ENCODE measurements at regions not wholly inside any gene's neighbourhood (a gene's known extent, or its start where the extent isn't known, plus 50 kb on each side); places are given as distances from the start of the nearest gene placed in this dataset.

DNA sequence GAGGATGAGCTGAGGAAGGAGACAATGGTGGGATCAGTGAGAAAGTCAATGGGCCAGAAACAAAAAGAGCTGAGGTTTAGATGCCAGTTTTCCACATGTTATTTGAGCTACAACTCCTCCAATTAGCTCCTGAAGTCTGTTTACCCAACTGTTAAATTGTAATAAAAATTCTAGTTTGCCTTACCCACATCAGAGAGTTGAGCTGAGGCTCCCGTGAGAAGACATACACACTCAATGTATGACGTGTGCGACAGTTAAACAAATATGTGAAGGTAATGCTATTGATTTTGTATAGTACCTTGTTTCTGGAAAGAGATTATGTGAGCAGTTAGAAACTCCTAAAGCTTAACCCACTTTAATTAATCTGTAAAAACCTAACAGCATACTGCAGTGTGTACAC is 318.1 kb upstream of the GRM7 start:
- DNase-seq (ENCODE audit: low read depth, low spot score), result no peak
- in situ Hi-C loops (cut with HindIII; ENCODE audit: low pct_unique_long_range_greater_than_20kb, low sequenced_read_pairs), result no loop called here

DNA sequence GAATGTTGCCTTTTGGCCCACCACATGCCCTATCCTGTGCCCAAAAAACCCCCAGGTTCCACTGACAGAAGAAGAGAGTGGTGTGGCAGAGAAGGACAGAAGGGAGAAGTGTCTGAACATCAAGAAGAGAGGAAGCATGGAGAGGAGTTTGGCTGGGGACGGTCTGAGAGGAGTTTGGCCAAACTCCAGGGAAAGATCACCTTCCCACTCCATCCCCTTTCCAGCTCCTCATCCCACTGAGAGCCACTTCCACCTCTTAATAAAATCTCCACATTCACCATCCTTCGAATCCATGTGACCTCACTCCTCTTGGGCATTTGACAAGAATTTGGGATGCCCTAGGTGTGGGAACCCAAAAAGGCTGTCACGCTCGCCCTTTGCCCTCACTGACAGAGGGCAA is 311.6 kb upstream of the GRM7 start:
- in situ Hi-C loops (cut with HindIII; ENCODE audit: low pct_unique_long_range_greater_than_20kb, low sequenced_read_pairs), result no loop called here
- no peak for DNase-seq (ENCODE audit: low read depth, low spot score)

DNA sequence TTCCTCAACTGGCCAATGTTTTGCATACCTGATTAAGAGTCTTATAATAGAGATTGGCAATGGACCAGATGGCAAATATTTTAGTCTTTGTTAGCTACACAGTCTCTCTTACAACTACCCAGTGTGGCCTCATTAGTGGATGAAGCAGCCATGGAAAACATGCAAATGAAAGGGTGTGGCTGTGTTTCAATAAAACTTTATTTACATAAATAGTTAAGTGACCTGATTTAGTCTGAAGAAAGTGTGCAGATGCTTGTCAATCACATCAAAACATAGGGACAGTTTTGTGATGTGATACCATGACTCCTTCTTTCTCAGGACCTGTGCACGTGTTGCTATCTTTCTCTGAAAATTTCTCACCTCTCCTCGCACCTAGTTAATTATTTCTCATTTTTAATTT is 309.8 kb upstream of the GRM7 start:
- in situ Hi-C loops (cut with HindIII; ENCODE audit: low pct_unique_long_range_greater_than_20kb, low sequenced_read_pairs), result no loop called here

DNA sequence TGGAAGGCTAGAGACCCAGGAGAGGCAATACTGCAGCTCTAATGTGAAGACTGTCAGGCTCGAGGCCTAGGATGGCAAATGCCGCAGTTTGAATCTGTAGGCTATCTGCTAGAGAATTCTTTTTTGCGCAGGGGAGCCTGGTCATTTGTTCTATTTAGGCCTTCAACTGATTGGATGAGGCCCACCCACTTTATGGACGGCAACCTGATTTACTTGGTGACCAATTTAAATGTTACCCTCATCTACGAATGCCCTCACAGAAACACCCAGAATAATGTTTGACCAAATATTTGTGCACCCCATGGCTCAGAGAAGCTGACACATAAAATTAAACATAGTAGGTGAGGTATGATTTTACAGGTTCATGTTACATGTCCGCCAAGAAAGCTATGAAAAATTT is 300.7 kb upstream of the GRM7 start:
- in situ Hi-C loops (cut with HindIII; ENCODE audit: low pct_unique_long_range_greater_than_20kb, low sequenced_read_pairs), result no loop called here
- no peak for DNase-seq (ENCODE audit: low read depth, low spot score)

More for the DNA sequence above, 309.8 kb upstream of the GRM7 start:
- no peak for DNase-seq (ENCODE audit: low read depth, low spot score)

DNA sequence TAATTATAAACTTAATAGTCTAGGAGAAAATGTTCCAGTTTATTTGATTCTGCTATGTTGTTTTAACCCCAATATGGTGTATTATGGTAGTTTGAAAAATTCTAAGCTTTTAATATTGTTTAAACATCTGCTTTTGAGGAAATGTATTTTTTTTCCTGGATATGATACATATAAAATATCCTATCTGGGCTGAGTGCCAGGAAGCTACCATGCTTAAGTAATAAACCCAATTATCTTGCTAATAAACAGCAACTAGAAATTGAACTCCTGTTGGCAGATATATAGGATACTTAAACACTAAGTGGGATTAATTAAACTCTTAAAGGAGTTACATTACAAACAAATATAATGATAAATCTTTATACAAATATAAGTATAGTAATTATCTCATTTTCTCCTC is 293.7 kb upstream of the GRM7 start:
- no peak for DNase-seq (ENCODE audit: low read depth, low spot score)
- in situ Hi-C loops (cut with HindIII; ENCODE audit: low pct_unique_long_range_greater_than_20kb, low sequenced_read_pairs), result no loop called here

DNA sequence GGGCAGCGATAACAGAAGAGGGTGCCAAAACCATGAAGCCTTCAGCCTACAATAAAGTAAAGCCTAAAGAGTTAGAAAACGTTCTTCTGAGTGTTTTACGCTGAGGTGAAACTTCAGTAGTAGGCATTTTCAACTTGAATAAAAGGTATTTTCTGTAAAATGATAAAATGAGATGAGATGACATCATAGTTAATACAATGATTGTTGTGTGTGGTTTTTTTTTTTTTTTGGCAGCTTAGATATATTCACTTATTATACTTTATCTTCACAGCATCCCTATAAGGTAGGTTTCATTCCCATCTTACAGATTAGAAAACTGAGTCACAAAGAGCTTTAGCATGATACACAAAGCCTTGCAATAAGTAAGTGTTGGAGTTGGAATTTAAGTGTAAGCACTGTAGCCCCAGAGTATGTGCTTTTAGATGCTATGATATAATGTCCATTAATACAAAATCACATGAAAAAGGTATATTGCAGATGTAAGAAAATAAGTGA is 291.9 kb upstream of the GRM7 start:
- in situ Hi-C loops (cut with HindIII; ENCODE audit: low pct_unique_long_range_greater_than_20kb, low sequenced_read_pairs), result no loop called here
- DNase-seq (ENCODE audit: low read depth, low spot score), result no peak

DNA sequence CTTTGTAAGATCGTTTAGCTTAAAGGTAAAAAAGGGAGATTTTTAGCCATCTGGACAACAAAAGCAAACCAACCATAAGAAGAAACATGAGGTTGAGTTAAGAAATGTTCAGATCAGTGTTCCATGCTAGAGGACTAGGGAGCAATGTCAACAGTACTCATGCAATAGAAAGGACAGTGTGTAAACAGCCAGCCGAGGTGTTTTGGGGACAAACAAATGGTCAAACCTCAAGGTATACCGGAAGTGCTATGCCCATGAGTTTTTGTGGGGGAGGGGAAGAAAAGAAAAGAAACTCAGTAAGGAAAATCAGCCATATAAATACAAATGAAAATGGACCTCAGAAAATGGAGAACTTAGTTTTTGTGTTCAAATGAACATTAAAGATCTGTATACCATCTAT is 289.5 kb upstream of the GRM7 start:
- DNase-seq (ENCODE audit: low read depth, low spot score), result no peak
- in situ Hi-C loops (cut with HindIII; ENCODE audit: low pct_unique_long_range_greater_than_20kb, low sequenced_read_pairs), result no loop called here

DNA sequence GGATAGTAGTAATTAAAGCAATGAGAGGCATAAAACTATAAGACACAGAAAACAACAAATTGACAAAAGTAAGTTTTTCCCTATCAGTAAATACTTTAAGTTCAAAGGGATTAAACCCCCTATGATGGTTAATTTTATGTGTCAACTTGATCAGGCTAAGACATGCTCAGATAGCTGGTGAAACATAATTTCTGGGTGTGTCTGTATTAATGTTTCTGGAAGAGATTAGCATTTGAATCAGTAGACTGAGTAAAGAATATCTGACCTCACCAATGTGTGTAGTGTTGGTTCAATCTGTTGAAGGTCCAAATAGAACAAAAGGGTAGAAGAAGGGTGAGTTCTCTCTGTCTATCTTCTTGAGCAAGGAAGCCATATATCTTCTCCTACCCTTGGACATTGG is 283.3 kb upstream of the GRM7 start:
- in situ Hi-C loops (cut with HindIII; ENCODE audit: low pct_unique_long_range_greater_than_20kb, low sequenced_read_pairs), result no loop called here
- DNase-seq (ENCODE audit: low read depth, low spot score), result no peak

DNA sequence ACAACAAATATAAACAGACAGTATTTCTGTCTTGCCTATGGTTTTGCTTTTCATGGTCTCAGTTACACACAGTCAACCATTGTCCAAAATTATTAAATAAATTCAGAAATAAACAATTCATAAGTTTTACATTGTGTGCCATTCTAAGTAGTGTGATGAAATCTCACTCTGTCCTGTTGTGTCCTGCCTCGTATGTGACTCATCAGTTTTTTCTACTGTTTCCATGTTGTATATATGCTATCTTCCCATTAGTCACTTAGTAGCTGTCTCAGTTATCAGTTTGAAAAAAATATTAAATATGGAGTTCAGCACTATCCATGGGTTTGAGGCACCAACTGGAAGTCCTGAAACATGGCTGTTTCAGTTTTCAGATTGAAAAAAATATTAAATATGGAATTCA is 282.4 kb upstream of the GRM7 start:
- in situ Hi-C loops (cut with HindIII; ENCODE audit: low pct_unique_long_range_greater_than_20kb, low sequenced_read_pairs), result no loop called here
- DNase-seq (ENCODE audit: low read depth, low spot score), result no peak

DNA sequence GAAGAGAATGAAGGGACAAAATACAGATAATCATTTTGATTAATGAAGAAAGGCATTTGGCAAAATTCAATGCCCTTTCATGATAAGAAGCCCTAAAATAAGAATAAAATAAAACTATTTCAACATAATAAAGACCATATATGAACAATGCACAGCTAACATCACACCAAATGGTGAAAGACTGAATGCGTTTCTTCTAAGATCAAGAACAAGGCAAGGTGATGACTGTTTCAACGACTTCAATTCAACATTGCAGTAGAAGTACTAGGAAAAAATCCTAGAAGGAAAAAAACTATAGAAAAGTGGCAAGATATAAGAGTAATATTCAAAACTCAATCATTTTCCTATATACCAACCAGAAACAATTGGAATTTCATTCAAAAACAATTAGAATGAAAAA is 280.1 kb upstream of the GRM7 start:
- DNase-seq (ENCODE audit: low read depth, low spot score), result no peak
- in situ Hi-C loops (cut with HindIII; ENCODE audit: low pct_unique_long_range_greater_than_20kb, low sequenced_read_pairs), result no loop called here

DNA sequence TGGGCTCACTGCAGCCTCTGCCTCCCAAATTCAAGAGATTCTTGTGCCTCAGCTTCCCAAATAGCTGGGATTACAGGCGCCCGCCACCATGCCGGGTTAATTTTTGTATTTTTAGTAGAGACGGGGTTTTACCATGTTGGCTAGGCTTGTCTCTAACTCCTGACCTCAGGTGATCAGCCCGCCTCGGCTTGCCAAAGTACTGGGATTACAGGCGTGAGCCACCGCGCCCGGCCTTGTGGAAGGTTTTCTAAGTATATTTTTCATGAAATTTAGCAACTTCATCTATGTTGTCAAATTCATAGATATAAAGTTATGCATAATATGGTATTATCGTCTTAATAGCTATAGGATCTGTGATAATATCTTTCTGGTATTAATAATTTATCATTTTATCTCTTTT is 275.6 kb upstream of the GRM7 start:
- in situ Hi-C loops (cut with HindIII; ENCODE audit: low pct_unique_long_range_greater_than_20kb, low sequenced_read_pairs), result no loop called here
- DNase-seq (ENCODE audit: low read depth, low spot score), result no peak

DNA sequence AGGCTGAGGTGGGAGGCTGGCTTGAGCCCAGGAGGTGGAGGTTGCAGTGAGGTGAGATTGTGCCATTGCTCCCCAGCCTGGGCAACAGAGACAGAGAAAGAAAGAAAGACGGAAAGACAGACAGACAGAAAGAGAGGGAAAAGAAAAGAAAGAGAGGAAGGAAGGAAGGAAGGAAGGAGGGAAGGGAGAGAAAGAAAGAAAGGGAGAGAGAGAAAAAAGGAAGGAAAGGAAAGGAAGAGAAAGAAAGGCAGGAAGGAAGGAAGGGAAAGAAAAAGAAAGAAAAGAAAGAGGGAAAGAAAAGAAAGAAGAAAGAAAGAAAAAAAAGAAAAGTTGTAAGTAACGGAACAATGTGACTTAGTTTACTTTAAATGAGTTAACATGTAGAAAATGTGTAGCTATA is 260.7 kb upstream of the GRM7 start:
- in situ Hi-C loops (cut with HindIII; ENCODE audit: low pct_unique_long_range_greater_than_20kb, low sequenced_read_pairs), result no loop called here
- DNase-seq (ENCODE audit: low read depth, low spot score), result no peak

DNA sequence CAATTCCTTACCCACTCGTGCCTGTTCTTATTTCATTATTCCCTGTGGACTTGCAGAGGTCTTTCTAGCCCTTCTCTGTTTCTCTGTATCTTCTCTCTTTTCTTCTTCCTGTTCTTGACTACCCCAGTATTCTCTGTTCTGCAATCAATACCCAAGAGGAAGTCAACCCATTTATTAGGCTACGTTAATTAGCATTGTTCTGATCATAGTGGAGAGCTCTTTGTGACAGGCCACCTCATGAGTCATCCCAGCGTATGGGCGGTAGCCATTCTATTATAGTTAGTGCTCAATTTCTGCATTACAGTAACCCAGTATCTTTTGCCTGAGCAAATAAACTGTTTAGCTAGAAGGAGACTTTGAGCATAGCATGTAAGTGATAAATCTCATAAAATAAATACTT is 259.5 kb upstream of the GRM7 start:
- in situ Hi-C loops (cut with HindIII; ENCODE audit: low pct_unique_long_range_greater_than_20kb, low sequenced_read_pairs), result no loop called here
- DNase-seq (ENCODE audit: low read depth, low spot score), result no peak

DNA sequence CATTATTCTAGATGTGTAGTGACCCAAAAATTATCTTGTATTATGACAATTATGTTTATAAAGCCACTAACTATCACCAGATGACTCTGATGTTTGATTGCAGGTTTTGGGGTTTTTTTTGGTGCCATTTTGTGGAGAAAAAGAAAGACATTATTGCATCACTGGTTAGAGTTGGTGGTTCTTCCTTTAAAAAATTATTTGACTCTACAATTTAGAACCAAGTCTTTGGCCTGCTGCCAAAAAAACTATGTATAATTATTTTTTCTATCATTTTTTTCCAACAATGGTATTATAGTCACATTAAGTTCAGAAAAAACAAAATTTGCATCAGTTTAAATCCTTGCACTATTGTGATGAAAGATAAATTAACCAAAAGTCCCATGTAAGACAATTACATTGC is 258.6 kb upstream of the GRM7 start:
- no peak for DNase-seq (ENCODE audit: low read depth, low spot score)
- in situ Hi-C loops (cut with HindIII; ENCODE audit: low pct_unique_long_range_greater_than_20kb, low sequenced_read_pairs), result no loop called here

DNA sequence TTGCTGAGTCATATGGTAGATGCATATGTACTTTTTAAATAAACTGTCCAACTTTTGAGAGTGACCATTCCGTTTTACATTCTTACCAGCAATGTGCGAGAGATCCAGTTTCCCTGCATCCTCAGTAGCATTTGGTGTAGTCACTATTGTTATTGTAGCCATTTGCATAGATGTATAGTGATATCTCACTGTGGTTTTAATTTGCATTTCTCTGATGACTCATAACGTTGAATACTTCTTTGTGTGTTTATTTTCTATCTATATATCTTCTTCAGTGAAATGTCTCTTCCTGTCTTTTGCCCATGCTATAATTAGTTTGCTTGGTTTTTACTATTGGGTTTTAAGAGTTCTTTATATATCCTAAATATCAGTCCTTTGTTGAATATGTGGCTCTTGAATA is 255.7 kb upstream of the GRM7 start:
- in situ Hi-C loops (cut with HindIII; ENCODE audit: low pct_unique_long_range_greater_than_20kb, low sequenced_read_pairs), result no loop called here
- no peak for DNase-seq (ENCODE audit: low read depth, low spot score)

DNA sequence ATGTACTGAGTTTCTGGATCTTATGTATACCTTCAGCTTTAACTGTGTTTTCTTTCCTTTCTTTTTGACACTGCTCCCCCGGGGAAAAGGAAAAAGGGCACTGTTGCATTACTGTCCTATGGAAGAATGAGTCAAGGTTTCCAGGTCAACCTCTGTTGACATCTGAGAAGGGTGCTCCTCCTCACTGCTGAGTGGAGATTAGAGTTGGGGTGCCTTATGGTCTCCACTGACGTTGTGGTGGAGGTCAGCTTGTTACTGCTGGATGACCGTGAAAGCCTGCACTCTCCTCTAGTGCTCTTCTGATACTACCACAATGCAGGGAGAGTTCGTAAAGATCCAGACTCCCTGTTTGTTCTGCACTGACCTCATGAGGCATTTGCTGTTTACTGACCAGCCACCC is 252.1 kb upstream of the GRM7 start:
- no peak for DNase-seq (ENCODE audit: low read depth, low spot score)
- in situ Hi-C loops (cut with HindIII; ENCODE audit: low pct_unique_long_range_greater_than_20kb, low sequenced_read_pairs), result no loop called here

DNA sequence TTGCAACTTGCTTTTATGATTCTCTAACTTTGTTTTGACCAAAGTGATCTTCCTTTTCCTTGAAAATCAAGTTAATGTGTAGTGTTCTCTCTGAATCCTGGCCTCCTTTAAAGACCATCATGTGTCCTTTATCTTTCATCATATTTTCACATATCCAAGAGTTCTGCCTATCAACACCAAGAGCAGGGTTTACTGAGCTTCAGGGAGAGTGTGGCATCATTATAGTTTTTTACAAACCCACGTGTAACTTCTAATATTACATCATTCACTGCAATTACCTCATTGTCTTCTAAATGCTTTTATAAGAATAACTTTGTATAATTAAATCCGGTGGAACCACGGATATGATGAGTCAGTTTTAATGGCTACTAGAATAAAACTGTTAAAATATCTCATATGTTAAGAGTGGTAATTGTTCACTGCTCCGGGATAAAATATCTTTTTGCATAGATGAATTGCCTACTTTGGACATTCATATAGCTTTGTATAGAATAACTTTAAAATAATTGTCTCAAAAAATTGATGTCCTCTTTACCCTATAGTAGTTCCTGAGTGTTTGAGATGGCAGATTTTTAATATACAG is 248.8 kb upstream of the GRM7 start:
- in situ Hi-C loops (cut with HindIII; ENCODE audit: low pct_unique_long_range_greater_than_20kb, low sequenced_read_pairs), result no loop called here
- no peak for DNase-seq (ENCODE audit: low read depth, low spot score)

DNA sequence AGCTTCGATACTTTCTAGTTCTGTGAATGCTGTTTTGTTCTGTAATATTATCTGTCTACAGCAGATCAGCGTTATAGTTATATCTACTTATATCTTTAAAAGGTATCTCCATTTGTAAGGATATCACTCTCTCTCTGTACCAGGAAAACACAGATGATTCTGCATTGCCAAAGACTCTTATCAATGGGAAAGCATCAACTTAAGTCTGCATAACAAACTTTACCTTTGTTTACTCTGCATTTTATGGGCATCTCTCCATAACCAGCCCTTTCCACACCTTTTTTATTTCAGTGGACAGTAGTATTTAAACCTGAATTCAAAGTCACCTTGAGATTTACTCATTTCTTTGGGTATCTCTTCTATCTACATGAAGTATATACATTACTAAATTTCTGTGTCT is 238.7 kb upstream of the GRM7 start:
- DNase-seq (ENCODE audit: low read depth, low spot score), result no peak
- in situ Hi-C loops (cut with HindIII; ENCODE audit: low pct_unique_long_range_greater_than_20kb, low sequenced_read_pairs), result no loop called here

DNA sequence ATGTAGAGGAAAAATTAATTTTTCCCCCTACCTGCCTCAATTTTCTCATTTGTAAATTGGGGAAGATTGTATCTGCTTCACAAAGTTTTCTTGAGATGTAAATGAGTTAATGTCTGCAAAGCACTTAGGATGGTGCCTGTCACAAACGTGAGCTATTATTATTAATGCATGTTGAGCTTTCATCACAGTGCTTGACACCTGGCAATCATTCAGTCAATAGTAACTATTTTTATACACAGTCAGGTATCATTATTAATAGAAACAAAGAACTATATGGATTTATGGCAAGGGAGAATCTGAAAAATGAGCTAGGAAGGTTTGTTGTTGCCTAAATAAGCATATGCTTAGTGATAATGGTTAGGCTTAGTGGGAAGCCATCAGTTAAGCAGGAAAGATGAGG is 238.2 kb upstream of the GRM7 start:
- DNase-seq (ENCODE audit: low read depth, low spot score), result no peak
- in situ Hi-C loops (cut with HindIII; ENCODE audit: low pct_unique_long_range_greater_than_20kb, low sequenced_read_pairs), result no loop called here

DNA sequence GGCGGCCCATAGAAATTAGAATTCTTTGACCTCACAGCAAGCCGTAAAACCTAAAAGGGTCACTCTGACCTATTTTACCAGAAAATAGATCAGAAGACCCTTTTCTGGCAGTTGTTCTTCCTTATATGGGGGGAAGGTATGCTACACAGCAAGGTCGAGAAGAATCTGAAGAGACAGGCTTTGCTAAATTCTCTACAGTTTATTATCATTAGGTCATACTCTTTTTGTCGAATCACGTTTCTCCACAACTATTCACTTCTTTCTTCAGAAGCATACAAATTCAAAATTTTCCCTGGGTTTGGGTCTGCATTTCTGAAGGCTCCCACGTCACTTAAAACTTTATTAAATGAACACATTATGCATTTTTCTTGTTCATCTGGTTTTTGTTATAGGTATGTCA is 229.5 kb upstream of the GRM7 start:
- in situ Hi-C loops (cut with HindIII; ENCODE audit: low pct_unique_long_range_greater_than_20kb, low sequenced_read_pairs), result no loop called here
- no peak for DNase-seq (ENCODE audit: low read depth, low spot score)

Data from SK-MEL-5 (cell line).